Thymus (tissue), 11 donors: ENCODE measurements at regions not wholly inside any gene's neighbourhood (a gene's known extent, or its start where the extent isn't known, plus 50 kb on each side); places are given as distances from the start of the nearest gene placed in this dataset.

Experiments
- DNase-seq, 9 donors: peaks; one replicate each; pipeline ENCODE4 v3.0.0-alpha.2; 2013; ENCODE audit warnings: low spot score in 9 of 9, low read depth in 6 of 9, missing footprints in 1 of 9
- H3K27ac ChIP-seq, 2 donors: one replicate each; pipeline ENCODE4 v1.5.1; 2013; ENCODE audit warnings: control low read depth in 1 of 2, low read depth in 1 of 2, low read length in 1 of 2, mild to moderate bottlenecking in 1 of 2, moderate library complexity in 1 of 2
- H3K27me3 ChIP-seq, 2 donors: one replicate each; pipeline ENCODE4 v1.5.1; 2013; ENCODE audit warnings: low read length in 1 of 2; ENCODE audit not compliant: control insufficient read depth in 2 of 2, insufficient read depth in 1 of 2
- H3K36me3 ChIP-seq, 2 donors: one replicate each; pipeline ENCODE4 v1.5.1; 2013; ENCODE audit warnings: low read length in 1 of 2, mild to moderate bottlenecking in 1 of 2, moderate library complexity in 1 of 2; ENCODE audit not compliant: control insufficient read depth in 2 of 2, insufficient read depth in 2 of 2
- H3K4me1 ChIP-seq, 2 donors: one replicate each; pipeline ENCODE4 v1.5.1; 2013; ENCODE audit warnings: low read length in 2 of 2; ENCODE audit not compliant: control insufficient read depth in 2 of 2, insufficient read depth in 2 of 2
- H3K4me3 ChIP-seq, 2 donors: one replicate each; pipeline ENCODE4 v1.5.1; 2013; ENCODE audit warnings: low read length in 2 of 2, control low read depth in 1 of 2, mild to moderate bottlenecking in 1 of 2
- H3K9me3 ChIP-seq, 2 donors: one replicate each; pipeline ENCODE4 v1.5.1; 2013; ENCODE audit warnings: low read length in 1 of 2, mild to moderate bottlenecking in 1 of 2; ENCODE audit not compliant: control insufficient read depth in 2 of 2, insufficient read depth in 1 of 2
- WGBS: extraction: QIAGEN DNeasy Blood & Tissue Kit; methylation state at CpG from one replicate; pipeline ENCODE4 v1.1.7; 2013; 5-methylcytosine and 5-hydroxymethylcytosine counted together
- donor health status: healthy.

DNA sequence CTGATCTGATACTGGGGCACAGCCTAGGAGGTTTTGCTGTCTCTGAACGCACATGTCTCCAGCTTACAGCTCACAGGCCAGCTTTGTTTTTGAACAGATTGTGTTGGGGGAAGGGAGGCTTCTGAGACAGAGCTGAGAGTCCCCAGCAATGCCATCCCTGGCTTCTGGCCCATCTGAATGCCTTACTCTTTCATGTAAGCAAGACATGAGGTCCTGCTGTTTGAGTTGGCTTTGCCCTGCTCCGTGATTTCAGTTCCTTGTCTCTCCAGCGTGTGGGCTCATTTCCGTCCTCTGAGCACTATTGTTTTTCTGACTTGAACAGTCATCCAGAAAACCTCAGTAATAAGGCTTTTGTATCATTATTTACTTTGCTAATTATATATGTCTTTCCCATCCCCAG, 194.9 kb upstream of the TNP1 start:
- Histone ChIP-seq H3K4me1 (no peaks in the 10 kb centered on the region), H3K27me3 (no peaks in the 10 kb centered on the region), H3K4me3 (no peak overlapping the region), H3K9me3 (no peaks in the 10 kb centered on the region), H3K27ac (no peak overlapping the region), H3K36me3 (no peaks in the 10 kb centered on the region)
- no peak for DNase-seq
- WGBS = 89% methylated on average over 4 of the region's 4 CpGs

DNA sequence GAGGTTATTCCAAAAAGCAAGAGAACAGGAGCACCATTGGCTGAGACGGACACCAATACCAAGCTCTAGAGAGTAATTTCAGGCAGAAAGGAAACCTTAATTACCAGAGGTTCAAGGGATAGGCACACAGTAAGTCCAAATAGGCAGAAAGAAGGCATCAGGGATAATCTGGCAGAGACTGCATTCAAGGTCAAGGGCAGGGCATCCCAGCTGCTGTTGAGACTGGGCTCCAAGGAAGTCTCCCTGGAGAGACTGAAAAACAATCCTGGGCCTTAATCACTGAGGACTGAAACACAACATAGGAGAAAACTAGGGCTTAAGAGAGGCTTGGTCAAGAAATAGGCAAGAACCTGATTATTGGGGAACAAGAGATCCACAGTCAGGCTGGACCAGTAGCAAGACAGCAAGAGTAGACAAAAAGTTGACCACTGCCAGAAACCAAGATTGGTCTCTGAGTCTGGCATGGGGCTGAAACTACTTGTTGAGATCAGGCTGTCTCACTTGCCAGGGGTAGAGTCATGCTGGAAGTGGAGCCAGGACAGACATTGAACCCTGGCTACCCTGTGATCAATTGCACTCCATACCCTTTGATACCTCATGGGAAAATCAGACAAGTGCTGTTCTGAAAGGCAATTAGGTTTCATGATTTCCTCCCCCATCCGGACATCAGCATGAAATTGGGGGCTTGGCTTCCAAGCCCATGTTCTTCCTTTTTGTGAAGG, 193.2 kb upstream of the TNP1 start:
- WGBS = 95% methylated on average over 2 of the region's 2 CpGs
- Histone ChIP-seq H3K4me1 (peaks cover 0 to 9% of the 10 kb centered on the region in 2 donors), H3K4me3 (no peak overlapping the region), H3K27ac (no peak overlapping the region), H3K27me3 (no peaks in the 10 kb centered on the region), H3K9me3 (no peaks in the 10 kb centered on the region), H3K36me3 (no peaks in the 10 kb centered on the region)
- DNase-seq = no peak

DNA sequence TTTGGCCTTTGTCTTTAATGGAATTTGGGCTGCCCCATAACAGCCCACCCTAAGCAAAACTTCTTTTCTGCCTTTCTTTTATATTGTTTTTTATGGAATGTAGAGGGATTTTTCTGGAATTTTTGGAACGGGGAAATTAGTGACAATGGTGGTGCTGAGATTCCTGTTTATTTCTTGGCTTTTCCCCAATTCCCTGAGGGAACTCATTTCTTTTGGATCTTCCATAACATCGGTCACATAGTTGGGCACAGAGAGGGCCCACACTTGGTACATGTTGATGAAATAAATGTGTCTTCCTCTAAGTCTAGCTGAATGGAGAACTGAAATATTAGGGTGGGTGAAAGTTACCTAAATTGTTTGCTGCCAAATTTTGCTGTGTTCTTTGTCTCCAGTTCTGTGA, 191.6 kb upstream of the TNP1 start:
- no peak overlapping the region for H3K27ac ChIP-seq
- no peaks in the 10 kb centered on the region for H3K9me3 ChIP-seq
- H3K36me3 ChIP-seq = no peaks in the 10 kb centered on the region
- H3K4me1 ChIP-seq = peaks cover 3 to 15% of the 10 kb centered on the region in 2 donors
- DNase-seq = no peak
- H3K27me3 ChIP-seq = no peaks in the 10 kb centered on the region
- 98% methylated on average over 2 of the region's 2 CpGs for WGBS
- H3K4me3 ChIP-seq = no peak overlapping the region

DNA sequence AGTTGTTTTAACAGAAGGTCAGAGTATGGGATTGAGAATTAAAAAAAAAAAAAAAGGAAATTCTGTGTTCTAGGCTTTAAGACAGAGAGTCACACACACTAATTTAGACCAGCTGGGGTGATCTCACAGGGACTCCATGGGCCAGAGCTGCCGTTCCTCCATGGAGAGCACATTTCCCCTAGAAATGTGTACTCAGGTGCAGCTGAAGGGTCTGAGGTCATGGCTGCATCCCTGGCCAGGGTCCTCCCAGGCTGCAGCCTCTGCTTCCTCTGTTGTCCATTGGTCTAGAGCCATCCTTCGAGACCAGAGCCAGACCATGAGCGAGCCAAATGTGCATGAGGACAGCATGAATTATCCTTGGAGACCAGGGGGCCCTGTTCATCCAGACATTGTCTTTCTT, 190.1 kb upstream of the TNP1 start:
- Histone ChIP-seq H3K4me1 (peaks cover 3 to 15% of the 10 kb centered on the region in 2 donors), H3K9me3 (no peaks in the 10 kb centered on the region), H3K4me3 (no peak overlapping the region), H3K27ac (no peak overlapping the region), H3K27me3 (no peaks in the 10 kb centered on the region), H3K36me3 (no peaks in the 10 kb centered on the region)
- 93% methylated on average over 3 of the region's 3 CpGs for WGBS
- DNase-seq = no peak

DNA sequence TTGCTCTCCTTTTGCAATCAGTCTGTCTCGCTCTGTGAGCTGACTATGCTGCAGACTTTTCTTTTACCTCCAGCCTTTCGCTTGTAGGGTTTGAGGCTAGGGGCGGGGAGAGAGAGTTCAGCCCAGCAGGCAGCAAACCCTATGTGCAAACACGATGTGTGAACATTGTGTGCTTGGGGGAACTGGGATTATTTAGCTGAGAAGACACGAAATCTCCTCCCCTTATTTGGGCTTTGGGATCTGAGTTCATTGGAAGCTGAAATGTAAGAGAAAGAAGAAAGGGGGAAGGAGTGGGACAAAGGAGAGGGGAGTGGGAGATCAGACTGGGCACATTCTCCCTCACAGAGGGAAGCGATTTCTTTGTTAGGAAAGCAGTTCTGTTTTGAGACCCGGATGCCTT, 189.6 kb upstream of the TNP1 start:
- peak in 1 of 9 donors; percentile 19 for DNase-seq
- WGBS = 83% methylated on average over 7 of the region's 7 CpGs
- no peak overlapping the region for H3K27ac ChIP-seq
- no peak overlapping the region for H3K4me3 ChIP-seq
- no peaks in the 10 kb centered on the region for H3K9me3 ChIP-seq
- no peaks in the 10 kb centered on the region for H3K36me3 ChIP-seq
- peaks cover 3 to 15% of the 10 kb centered on the region in 2 donors for H3K4me1 ChIP-seq
- no peaks in the 10 kb centered on the region for H3K27me3 ChIP-seq

DNA sequence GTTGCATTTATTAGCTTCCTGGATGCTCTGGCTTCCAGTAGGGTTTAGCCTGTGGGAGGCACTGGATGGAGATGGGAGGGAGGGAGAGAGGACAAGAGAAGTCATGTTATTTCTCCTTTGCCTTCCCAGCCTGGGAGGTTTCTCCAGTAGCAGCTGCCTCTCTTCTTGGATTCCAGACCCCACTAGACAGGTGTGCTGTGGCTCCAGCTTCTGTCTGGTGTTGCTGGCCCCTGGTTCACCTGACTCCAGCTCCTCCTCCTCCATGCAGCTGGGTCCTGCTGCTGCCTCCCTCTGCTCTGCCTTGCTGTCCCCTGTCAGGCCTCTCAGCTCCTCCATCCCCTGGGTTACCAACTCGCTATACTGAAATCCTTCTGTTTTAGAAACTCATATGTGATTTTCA, 188.9 kb upstream of the TNP1 start:
- no peaks in the 10 kb centered on the region for H3K36me3 ChIP-seq
- H3K9me3 ChIP-seq = no peaks in the 10 kb centered on the region
- 96% methylated on average over 1 of the region's 1 CpG for WGBS
- no peak overlapping the region for H3K4me3 ChIP-seq
- H3K27me3 ChIP-seq = no peaks in the 10 kb centered on the region
- peaks cover 3 to 15% of the 10 kb centered on the region in 2 donors for H3K4me1 ChIP-seq
- no peak for DNase-seq
- no peak overlapping the region for H3K27ac ChIP-seq

DNA sequence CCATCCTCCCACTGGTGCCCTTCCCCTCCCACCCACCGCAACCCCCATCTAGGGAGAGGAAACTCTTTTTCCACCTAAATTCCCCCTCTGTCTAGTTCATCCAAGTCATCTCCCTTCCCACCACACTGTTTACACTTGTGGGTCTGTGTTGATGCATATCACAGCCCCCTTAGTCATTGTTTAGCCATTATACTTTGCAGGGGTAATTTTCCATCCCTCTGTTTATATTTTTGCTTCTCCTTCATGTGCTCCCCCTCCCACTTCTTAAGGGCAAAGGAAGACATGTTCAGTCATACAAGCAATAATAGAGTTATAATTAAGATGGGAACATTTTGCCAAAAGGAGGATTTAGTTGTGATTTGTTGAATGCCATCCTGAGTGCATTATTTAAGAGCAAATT, 187.8 kb upstream of the TNP1 start:
- H3K27ac ChIP-seq = no peak overlapping the region
- no peak overlapping the region for H3K4me3 ChIP-seq
- no peaks in the 10 kb centered on the region for H3K36me3 ChIP-seq
- H3K9me3 ChIP-seq = no peaks in the 10 kb centered on the region
- no peaks in the 10 kb centered on the region for H3K27me3 ChIP-seq
- no peak for DNase-seq
- WGBS = 100% methylated on average over 1 of the region's 1 CpG
- peaks cover 3 to 15% of the 10 kb centered on the region in 2 donors for H3K4me1 ChIP-seq

DNA sequence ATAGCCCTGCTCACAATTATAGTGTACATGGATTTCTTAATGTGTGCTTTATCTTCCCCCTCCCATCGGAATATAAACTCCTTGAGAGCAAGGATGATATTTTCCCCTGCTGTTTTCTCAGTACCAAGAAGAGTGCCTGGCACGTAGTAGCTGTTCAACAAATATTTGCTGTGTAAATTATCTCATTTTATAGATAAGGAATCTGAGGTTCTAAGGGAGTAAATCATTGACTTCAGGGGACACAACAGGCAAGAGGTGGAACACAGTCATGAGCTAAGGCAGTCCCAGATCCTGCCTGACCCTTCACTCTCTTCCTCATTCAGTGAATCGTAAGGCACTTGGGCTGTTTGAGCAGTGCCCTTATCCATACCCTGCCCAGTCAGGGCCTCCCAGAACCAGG, 187.3 kb upstream of the TNP1 start:
- Histone ChIP-seq H3K9me3 (no peaks in the 10 kb centered on the region), H3K36me3 (no peaks in the 10 kb centered on the region), H3K27me3 (no peaks in the 10 kb centered on the region), H3K4me1 (peaks cover 3 to 15% of the 10 kb centered on the region in 2 donors), H3K27ac (no peak overlapping the region), H3K4me3 (no peak overlapping the region)
- WGBS = 79% methylated on average over 3 of the region's 3 CpGs
- DNase-seq = no peak

DNA sequence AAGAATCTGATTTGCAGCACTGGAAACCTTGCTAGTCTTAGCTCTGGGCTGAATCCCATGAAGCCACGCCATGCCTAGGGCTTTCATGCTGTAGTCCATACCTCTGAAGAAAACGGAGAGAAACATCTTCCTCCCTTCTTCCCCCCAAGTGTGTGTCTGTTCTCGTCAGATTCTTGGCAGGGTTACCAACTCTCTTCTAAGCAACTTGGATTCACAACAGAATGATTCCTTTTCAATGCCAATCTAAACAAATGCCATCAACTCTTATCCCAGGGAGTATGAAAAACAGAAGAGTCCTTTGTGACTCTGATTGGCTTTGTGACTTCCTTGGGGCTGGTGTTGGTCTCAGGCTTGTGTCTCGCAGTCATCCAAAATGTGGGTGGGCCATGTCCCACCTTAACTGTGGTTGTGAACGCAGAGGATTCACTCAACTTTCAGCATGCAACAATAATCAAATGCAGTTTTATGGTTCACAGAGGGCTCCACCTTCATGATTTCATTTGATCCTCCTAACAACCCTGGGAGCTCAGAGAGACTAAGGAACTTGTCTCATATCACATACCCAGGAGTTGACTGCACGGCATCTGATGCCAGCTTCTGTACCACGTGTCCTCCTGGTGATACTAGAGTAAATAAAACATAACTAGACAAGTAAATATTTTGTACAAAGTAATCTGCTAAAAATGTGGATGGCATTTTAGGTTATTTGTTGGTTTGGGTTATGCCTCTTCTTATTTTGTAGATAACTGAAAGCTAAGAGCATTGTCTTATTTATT, 186.0 kb upstream of the TNP1 start:
- no peak overlapping the region for H3K27ac ChIP-seq

More for the DNA sequence above, 186.0 kb upstream of the TNP1 start:
- no peaks in the 10 kb centered on the region for H3K36me3 ChIP-seq
- no peaks in the 10 kb centered on the region for H3K9me3 ChIP-seq
- DNase-seq = no peak
- 92% methylated on average over 7 of the region's 7 CpGs for WGBS
- no peaks in the 10 kb centered on the region for H3K27me3 ChIP-seq
- H3K4me1 ChIP-seq = peaks cover 3 to 15% of the 10 kb centered on the region in 2 donors
- H3K4me3 ChIP-seq = no peak overlapping the region
